Prostate gland (tissue), 2 donors: ENCODE measurements at regions not wholly inside any gene's neighbourhood (a gene's known extent, or its start where the extent isn't known, plus 50 kb on each side); places are given as distances from the start of the nearest gene placed in this dataset.
A peak's percentile ranks its signal among the peaks of the same experiment; 100 is the strongest.

ENCODE experiments used
- DNase-seq: peaks from one replicate; pipeline ENCODE4 v3.0.0-alpha.2; 2019; ENCODE audit warnings: low spot score
- H3K27ac ChIP-seq, 2 donors: fragments of 200-600 bp; sonication (generic); 2 replicates each; pipeline ENCODE4 v1.5.1; 2017 to 2019
- H3K27me3 ChIP-seq: fragments of 200-600 bp; sonication (generic); replicated peaks from 2 replicates; pipeline ENCODE4 v1.5.1; 2019; ENCODE audit not compliant: insufficient read depth
- H3K36me3 ChIP-seq, 2 donors: fragments of 200-600 bp; sonication (generic); 1 replicate in 1 of 2; 2 replicates in 1 of 2; pipeline versions ENCODE4 v1.5.1 to v1.8.1; 2017 to 2019
- H3K4me1 ChIP-seq: fragments of 200-600 bp; sonication (generic); replicated peaks from 2 replicates; pipeline ENCODE4 v1.5.1; 2019
- H3K4me3 ChIP-seq, 2 donors: fragments of 200-600 bp; sonication (generic); 2 replicates each; pipeline ENCODE4 v1.5.1; 2017 to 2019
- H3K9me3 ChIP-seq: fragments of 200-600 bp; sonication (generic); 2 replicates; pipeline ENCODE4 v1.5.1; 2017
- CTCF ChIP-seq, 4 experiments: fragments of 200-600 bp in 2 of 4; fragments of 450-650 bp in 2 of 4; sonication (generic) in 2 of 4; IDR thresholded peaks; 1 replicate in 3 of 4; 2 replicates in 1 of 4; pipeline ENCODE4 v1.5.1; 2016 to 2019; ENCODE audit warnings: antibody characterized with exemption in 4 of 4, mild to moderate bottlenecking in 2 of 4, moderate library complexity in 2 of 4
- POLR2A ChIP-seq: fragments of 450-650 bp; IDR thresholded peaks from one replicate; pipeline ENCODE4 v1.6.1; 2016; ENCODE audit warnings: antibody characterized with exemption, mild to moderate bottlenecking
- POLR2AphosphoS5 ChIP-seq: sonication (generic); formaldehyde crosslinking; IDR thresholded peaks from one replicate; pipeline ENCODE4 v1.6.1; 2017; ENCODE audit warnings: antibody characterized with exemption
- WGBS: methylation state at CpG from one replicate; pipeline ENCODE4 v1.1.5; 2018; 5-methylcytosine and 5-hydroxymethylcytosine counted together
- intact Hi-C: fragments of 100-400 bp; cut with DNase I; formaldehyde crosslinking; loops from one replicate; pipeline ENCODE4 v1.14.2; 2022

GRCh38 chr21:35254006-35254764, 205.1 kb upstream of the RUNX1 start:
- Histone ChIP-seq H3K27me3 (no peaks in the 10 kb centered on the region), H3K36me3 (no peaks in the 10 kb centered on the region), H3K9me3 (no peaks in the 10 kb centered on the region), H3K4me1 (no peaks in the 10 kb centered on the region), H3K4me3 (no peak overlapping the region), H3K27ac (peak overlapping the region; percentile 80 to 85)
- DNase-seq, result peak; percentile 73
- peak in 1 of 4 experiments; percentile 7 for TF ChIP-seq CTCF (IDR thresholded peaks at IDR 0.05)
- peak; percentile 88 for TF ChIP-seq POLR2AphosphoS5
- peak; percentile 18 for TF ChIP-seq POLR2A
- WGBS, result 18% methylated on average over 12 of the region's 12 CpGs
- intact Hi-C loops, result no loop called here

DNA sequence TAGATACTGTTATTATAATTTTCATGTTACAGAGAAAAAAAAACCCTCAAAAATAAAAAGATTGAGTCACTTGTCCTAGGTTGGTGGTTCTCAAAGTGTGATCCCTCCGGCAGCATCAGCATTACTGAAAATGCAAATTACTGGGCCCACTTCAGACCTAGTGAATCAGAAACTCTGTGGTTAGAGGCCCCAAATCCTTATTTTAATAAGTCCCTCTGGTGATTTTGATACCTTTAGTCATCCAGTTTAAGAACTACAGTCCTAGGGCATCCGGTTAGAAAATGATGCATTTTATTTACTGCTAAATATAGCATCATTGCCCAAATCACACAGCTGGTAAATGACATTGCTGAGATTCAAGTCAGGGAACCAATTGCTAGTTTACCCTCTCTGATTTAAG, 203.7 kb upstream of the RUNX1 start:
- WGBS, result 94% methylated on average over 2 of the region's 2 CpGs
- Histone ChIP-seq H3K4me1 (no peaks in the 10 kb centered on the region), H3K27ac (no peak overlapping the region), H3K4me3 (no peak overlapping the region), H3K27me3 (no peaks in the 10 kb centered on the region), H3K36me3 (no peaks in the 10 kb centered on the region), H3K9me3 (no peaks in the 10 kb centered on the region)
- intact Hi-C loops, result no loop called here
- DNase-seq, result no peak
- TF ChIP-seq POLR2A (no peak), CTCF (IDR thresholded peaks at IDR 0.05) (no peak), POLR2AphosphoS5 (no peak)

DNA sequence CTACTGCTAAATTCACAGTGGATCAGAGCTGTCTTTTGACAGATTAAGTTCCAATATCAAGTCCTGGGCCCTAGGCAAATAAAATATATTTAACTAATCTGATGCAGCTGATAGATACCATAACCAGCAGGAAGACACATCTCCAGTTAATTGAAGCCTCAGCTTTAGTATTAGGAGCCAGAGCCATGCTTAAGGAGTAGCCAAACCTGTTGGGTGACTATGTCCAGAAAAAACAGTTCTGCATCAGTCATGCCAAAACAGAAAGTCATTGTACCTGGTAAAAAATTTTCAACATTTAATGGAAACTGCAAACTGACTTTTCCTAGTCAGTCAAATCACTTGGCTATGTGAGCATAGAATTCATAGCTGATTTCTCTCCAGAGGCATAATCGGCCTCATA, 200.5 kb upstream of the RUNX1 start:
- Histone ChIP-seq H3K4me1 (no peaks in the 10 kb centered on the region), H3K4me3 (no peak overlapping the region), H3K27ac (peak overlapping the region; percentile 65 to 68), H3K36me3 (no peaks in the 10 kb centered on the region), H3K27me3 (no peaks in the 10 kb centered on the region), H3K9me3 (no peaks in the 10 kb centered on the region)
- intact Hi-C loops, result no loop called here
- TF ChIP-seq POLR2AphosphoS5 (peak; percentile 85), CTCF (IDR thresholded peaks at IDR 0.05) (no peak)
- 56% methylated on average over 1 of the region's 1 CpG for WGBS
- peak; percentile 64 for DNase-seq

DNA sequence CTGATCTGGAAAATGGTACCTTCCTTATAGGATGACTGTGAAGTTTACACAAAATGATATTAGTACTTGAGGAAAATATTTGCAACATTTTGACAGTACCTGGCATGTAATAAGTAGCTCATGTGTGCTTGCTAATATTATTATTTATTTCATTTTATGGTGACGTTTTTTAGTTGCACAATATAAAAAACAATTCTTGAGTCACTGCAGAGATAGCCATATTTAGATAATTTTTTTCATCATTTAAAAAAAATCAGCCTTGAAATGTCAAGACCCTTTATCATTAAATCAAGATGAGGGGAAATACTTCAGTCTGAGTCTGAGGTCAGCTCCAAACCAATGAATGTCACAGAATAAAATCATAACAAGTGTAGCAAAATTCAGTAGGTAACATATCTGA, 196.8 kb upstream of the RUNX1 start:
- H3K4me1 ChIP-seq, result peaks cover 6% of the 10 kb centered on the region
- H3K27me3 ChIP-seq, result no peaks in the 10 kb centered on the region
- 77% methylated on average over 1 of the region's 1 CpG for WGBS
- H3K36me3 ChIP-seq, result no peaks in the 10 kb centered on the region
- no peak overlapping the region for H3K27ac ChIP-seq
- no peaks in the 10 kb centered on the region for H3K9me3 ChIP-seq
- DNase-seq, result no peak
- intact Hi-C loops, result no loop called here
- H3K4me3 ChIP-seq, result no peak overlapping the region
- TF ChIP-seq CTCF (IDR thresholded peaks at IDR 0.05) (no peak), POLR2AphosphoS5 (no peak), POLR2A (no peak)

DNA sequence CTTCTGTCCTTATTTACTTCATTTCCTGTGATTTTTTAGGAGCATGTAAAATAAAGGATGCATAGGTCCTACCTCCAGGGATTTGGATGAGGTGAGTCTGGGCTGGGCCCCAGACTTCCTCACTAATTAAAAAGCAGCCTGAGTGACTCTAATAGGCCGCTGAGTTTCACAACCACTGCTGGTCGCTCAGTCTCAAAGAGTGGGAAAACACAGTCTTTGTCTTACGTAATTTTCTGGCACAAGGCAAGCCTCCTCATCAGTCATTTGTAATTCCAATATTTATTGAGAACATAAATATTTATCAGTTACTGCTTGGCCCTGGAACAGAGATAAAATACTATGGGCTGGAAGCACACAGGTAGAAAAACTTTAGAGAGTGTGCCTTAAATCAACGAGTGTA, 195.4 kb upstream of the RUNX1 start:
- Histone ChIP-seq H3K9me3 (no peaks in the 10 kb centered on the region), H3K27me3 (no peaks in the 10 kb centered on the region), H3K4me3 (no peak overlapping the region), H3K36me3 (no peaks in the 10 kb centered on the region), H3K27ac (peak overlapping the region; percentile 12 to 39), H3K4me1 (peaks cover 6% of the 10 kb centered on the region)
- WGBS, result 34% methylated on average over 4 of the region's 4 CpGs
- TF ChIP-seq POLR2A, result no peak
- TF ChIP-seq POLR2AphosphoS5, result peak; percentile 38
- TF ChIP-seq CTCF (IDR thresholded peaks at IDR 0.05), result no peak
- peak; percentile 47 for DNase-seq
- intact Hi-C loops, result no loop called here
